ENCODE measurements at regions not wholly inside any gene's neighbourhood (a gene's known extent, or its start where the extent isn't known, plus 50 kb on each side); places are given as distances from the start of the nearest gene placed in this dataset.

DNA sequence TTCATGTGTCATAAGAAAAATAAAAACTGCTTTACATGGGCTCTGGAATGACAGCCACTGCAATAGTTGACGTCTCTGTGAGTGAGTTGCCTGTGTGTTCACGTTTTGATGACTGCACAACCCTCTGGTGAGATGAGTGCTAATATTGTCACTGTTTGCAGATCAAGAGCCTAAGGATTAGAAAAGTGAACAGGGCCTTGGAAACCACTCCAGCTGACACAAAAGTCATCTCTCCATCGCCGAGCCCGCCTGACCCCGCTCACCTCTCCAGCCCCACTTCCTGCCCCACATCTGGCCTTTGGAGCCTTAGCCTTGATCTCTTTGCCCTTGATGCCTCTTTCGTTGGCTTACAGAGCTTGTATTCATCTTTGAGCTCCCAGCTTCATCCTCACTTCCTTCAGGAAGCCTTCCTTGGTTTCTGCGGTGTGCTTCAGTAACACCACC lies 351.7 kb downstream of the TCERG1L start:
- TF ChIP-seq, protein P1, sequence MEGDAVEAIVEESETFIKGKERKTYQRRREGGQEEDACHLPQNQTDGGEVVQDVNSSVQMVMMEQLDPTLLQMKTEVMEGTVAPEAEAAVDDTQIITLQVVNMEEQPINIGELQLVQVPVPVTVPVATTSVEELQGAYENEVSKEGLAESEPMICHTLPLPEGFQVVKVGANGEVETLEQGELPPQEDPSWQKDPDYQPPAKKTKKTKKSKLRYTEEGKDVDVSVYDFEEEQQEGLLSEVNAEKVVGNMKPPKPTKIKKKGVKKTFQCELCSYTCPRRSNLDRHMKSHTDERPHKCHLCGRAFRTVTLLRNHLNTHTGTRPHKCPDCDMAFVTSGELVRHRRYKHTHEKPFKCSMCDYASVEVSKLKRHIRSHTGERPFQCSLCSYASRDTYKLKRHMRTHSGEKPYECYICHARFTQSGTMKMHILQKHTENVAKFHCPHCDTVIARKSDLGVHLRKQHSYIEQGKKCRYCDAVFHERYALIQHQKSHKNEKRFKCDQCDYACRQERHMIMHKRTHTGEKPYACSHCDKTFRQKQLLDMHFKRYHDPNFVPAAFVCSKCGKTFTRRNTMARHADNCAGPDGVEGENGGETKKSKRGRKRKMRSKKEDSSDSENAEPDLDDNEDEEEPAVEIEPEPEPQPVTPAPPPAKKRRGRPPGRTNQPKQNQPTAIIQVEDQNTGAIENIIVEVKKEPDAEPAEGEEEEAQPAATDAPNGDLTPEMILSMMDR (IDR thresholded peaks at IDR 0.05; ENCODE audit: insufficient read depth, missing control alignments) = no peak
- no peak for DNase-seq (ENCODE audit: insufficient read length, low spot score)
- FAIRE-seq = no peak

DNA sequence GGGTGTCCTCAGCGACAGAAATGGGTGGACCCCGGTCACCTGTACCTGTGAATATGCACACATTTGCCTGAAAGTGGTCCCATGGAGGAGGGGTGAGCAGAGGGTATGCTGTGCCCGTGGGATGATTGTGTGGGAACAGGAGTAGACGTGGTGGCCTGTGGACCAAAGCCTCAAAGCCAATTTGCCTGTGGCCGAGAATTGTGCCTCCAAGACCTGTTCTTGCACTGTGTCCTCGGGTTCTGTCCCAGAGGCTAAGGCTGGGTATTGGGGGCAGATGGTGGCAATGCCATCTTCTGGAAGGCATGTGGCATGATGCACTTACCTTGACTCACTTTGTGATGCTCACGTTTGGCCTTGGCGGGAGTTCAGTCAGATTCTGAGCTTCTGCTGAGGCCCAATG lies 351.0 kb downstream of the TCERG1L start:
- TF ChIP-seq, protein P1 (IDR thresholded peaks at IDR 0.05; ENCODE audit: insufficient read depth, missing control alignments) = no peak
- DNase-seq (ENCODE audit: insufficient read length, low spot score) = no peak
- no peak for FAIRE-seq

DNA sequence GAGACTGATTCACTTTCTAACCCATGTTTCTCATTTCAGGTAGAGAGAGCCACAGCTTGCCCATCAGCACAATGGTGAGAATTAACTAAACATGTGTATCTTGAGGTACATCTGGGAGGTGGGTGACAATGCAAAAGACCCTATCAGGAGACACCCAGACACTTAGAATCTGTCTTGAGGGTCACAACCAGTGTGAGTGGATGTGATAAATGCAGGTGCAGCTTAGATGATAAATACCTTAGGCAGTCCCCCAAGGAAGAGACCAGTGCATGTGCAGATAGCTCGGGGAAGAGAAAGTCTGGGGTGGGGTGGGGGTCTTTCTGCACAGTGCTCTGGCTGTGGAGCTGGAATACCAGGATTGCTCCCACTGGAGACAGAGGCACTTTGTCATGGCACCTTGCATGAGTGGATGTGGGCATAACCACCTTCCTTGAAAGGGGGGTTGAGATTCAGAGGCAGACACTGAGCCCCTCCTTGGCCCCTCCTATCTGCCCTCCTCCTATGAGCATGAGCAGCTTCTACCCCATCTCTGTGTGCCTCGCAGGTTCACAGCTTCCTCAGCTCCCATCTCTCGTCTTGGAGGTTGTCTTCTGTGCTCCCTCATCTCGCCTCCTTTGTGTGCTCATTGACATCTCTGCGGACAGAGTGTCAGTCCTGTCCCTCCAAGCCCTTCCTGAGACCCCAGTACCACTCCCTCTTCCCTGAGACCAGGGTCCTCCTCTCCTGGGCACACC lies 349.8 kb downstream of the TCERG1L start:
- TF ChIP-seq, protein P1 (IDR thresholded peaks at IDR 0.05; ENCODE audit: insufficient read depth, missing control alignments) = no peak
- FAIRE-seq (no peak), DNase-seq (ENCODE audit: insufficient read length, low spot score) (no peak)

GRCh38 chr10:130962240-130963051 lies 349.1 kb downstream of the TCERG1L start:
- no peak for FAIRE-seq

DNA sequence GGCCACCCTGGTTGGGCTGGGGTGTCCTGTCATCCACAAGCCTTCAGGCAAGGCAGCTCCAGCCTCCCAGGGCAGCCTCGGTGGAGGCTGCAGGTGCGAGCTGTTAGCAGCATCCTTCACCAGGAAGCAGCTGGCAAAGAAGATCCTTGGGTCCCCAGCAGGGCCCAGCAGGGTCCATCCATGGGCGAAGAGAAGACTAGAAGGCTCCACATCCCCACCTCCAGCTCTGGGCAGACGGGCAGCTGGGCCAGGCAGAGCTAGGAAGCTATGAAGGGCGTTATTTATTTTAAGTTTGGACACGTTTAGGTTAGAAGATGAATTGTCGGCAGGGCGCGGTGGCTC lies 348.5 kb downstream of the TCERG1L start:
- no peak for FAIRE-seq
- TF ChIP-seq, protein P1 (IDR thresholded peaks at IDR 0.05; ENCODE audit: insufficient read depth, missing control alignments) = no peak
- no peak for DNase-seq (ENCODE audit: insufficient read length, low spot score)

More at GRCh38 chr10:130962240-130963051, 349.1 kb downstream of the TCERG1L start:
- no peak for DNase-seq (ENCODE audit: insufficient read length, low spot score)
- TF ChIP-seq, protein P1 (IDR thresholded peaks at IDR 0.05; ENCODE audit: insufficient read depth, missing control alignments) = no peak

- DNase-seq (ENCODE audit: insufficient read length, low spot score) (no peak), FAIRE-seq (no peak)
- TF ChIP-seq, protein P1 (IDR thresholded peaks at IDR 0.05; ENCODE audit: insufficient read depth, missing control alignments) = no peak
These were observed 347.6 kb downstream of the TCERG1L start for GRCh38 chr10:130963786-130964522.

All from D721Med (cell line).